ENCODE measurements at regions not wholly inside any gene's neighbourhood (a gene's known extent, or its start where the extent isn't known, plus 50 kb on each side); places are given as distances from the start of the nearest gene placed in this dataset.

GRCh38 chr10:69687426-69687825 lies 57.4 kb downstream of the FAM241B start:
- DNase-seq (ENCODE audit: low spot score, unreplicated experiment), result no peak
- H3K27ac Mint-ChIP-seq, result no peak overlapping the region
- no peaks in the 10 kb centered on the region for H3K9me3 Mint-ChIP-seq (ENCODE audit: low read depth)
- TF ChIP-seq, protein P1, sequence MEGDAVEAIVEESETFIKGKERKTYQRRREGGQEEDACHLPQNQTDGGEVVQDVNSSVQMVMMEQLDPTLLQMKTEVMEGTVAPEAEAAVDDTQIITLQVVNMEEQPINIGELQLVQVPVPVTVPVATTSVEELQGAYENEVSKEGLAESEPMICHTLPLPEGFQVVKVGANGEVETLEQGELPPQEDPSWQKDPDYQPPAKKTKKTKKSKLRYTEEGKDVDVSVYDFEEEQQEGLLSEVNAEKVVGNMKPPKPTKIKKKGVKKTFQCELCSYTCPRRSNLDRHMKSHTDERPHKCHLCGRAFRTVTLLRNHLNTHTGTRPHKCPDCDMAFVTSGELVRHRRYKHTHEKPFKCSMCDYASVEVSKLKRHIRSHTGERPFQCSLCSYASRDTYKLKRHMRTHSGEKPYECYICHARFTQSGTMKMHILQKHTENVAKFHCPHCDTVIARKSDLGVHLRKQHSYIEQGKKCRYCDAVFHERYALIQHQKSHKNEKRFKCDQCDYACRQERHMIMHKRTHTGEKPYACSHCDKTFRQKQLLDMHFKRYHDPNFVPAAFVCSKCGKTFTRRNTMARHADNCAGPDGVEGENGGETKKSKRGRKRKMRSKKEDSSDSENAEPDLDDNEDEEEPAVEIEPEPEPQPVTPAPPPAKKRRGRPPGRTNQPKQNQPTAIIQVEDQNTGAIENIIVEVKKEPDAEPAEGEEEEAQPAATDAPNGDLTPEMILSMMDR (IDR thresholded peaks at IDR 0.05; ENCODE audit: unreplicated experiment), result no peak
- H3K4me3 Mint-ChIP-seq (ENCODE audit: low read depth), result no peak overlapping the region
- H3K36me3 Mint-ChIP-seq (ENCODE audit: insufficient read depth), result no peaks in the 10 kb centered on the region
- H3K4me1 Mint-ChIP-seq (ENCODE audit: low read depth), result peaks cover 7% of the 10 kb centered on the region
- H3K27me3 Mint-ChIP-seq, result peaks cover 24% of the 10 kb centered on the region

GRCh38 chr10:69692267-69692666 lies 62.2 kb downstream of the FAM241B start:
- Mint-ChIP-seq H3K36me3 (ENCODE audit: insufficient read depth) (no peaks in the 10 kb centered on the region), H3K9me3 (ENCODE audit: low read depth) (no peaks in the 10 kb centered on the region), H3K4me3 (ENCODE audit: low read depth) (no peak overlapping the region), H3K27me3 (peaks cover 15% of the 10 kb centered on the region), H3K4me1 (ENCODE audit: low read depth) (no peaks in the 10 kb centered on the region), H3K27ac (no peak overlapping the region)
- TF ChIP-seq, protein P1 (IDR thresholded peaks at IDR 0.05; ENCODE audit: unreplicated experiment), result no peak
- DNase-seq (ENCODE audit: low spot score, unreplicated experiment), result no peak

- Mint-ChIP-seq H3K4me3 (ENCODE audit: low read depth) (no peak overlapping the region), H3K4me1 (ENCODE audit: low read depth) (no peaks in the 10 kb centered on the region), H3K36me3 (ENCODE audit: insufficient read depth) (no peaks in the 10 kb centered on the region), H3K27ac (no peak overlapping the region), H3K27me3 (peaks cover 17% of the 10 kb centered on the region), H3K9me3 (ENCODE audit: low read depth) (no peaks in the 10 kb centered on the region)
- TF ChIP-seq, protein P1 (IDR thresholded peaks at IDR 0.05; ENCODE audit: unreplicated experiment), result no peak
- no peak for DNase-seq (ENCODE audit: low spot score, unreplicated experiment)
Measured at GRCh38 chr10:69692891-69693290, 62.8 kb downstream of the FAM241B start.

GRCh38 chr10:69693886-69694285 lies 63.8 kb downstream of the FAM241B start:
- Mint-ChIP-seq H3K4me3 (ENCODE audit: low read depth) (no peak overlapping the region), H3K36me3 (ENCODE audit: insufficient read depth) (no peaks in the 10 kb centered on the region), H3K27ac (no peak overlapping the region), H3K4me1 (ENCODE audit: low read depth) (no peaks in the 10 kb centered on the region), H3K9me3 (ENCODE audit: low read depth) (peaks cover 2% of the 10 kb centered on the region), H3K27me3 (peaks cover 24% of the 10 kb centered on the region)
- DNase-seq (ENCODE audit: low spot score, unreplicated experiment), result no peak
- TF ChIP-seq, protein P1 (IDR thresholded peaks at IDR 0.05; ENCODE audit: unreplicated experiment), result no peak

DNA sequence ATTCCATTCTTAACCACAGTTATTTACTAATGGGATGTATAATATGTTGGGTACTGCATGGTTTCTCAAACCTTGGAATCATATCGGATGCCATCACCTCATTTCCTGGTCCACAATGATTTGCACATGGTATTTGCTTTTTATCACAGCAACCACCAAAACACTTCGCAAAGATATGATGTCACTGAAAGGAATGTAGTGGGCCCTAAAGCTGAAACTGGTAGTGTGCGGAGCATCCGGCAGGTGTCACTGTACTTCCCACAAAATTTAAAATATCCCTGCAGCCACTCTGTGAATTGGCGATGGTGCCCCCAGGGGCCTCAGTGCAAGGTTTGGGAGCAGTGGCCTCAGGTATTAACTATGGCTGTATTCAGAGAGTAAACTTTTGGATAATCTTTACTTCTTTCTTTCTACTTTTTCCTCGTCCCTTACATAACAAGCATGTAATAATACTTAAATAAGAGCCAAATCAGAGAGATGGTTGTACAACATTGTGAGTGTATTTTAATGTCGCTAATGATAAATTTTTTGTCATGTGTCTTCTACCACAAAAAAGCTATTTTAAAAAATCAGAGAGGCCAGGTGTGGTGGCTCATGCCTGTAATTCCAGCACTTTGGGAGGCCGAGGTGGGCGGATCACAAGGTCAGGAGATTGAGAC lies 66.2 kb downstream of the FAM241B start:
- no peaks in the 10 kb centered on the region for H3K4me1 Mint-ChIP-seq (ENCODE audit: low read depth)
- peaks cover 2% of the 10 kb centered on the region for H3K9me3 Mint-ChIP-seq (ENCODE audit: low read depth)
- TF ChIP-seq, protein P1 (IDR thresholded peaks at IDR 0.05; ENCODE audit: unreplicated experiment), result peak; percentile 62
- H3K27me3 Mint-ChIP-seq, result peaks cover 26% of the 10 kb centered on the region
- H3K4me3 Mint-ChIP-seq (ENCODE audit: low read depth), result no peak overlapping the region
- peak overlapping the region; percentile 35 for H3K27ac Mint-ChIP-seq
- H3K36me3 Mint-ChIP-seq (ENCODE audit: insufficient read depth), result no peaks in the 10 kb centered on the region
- no peak for DNase-seq (ENCODE audit: low spot score, unreplicated experiment)

All from progenitor cell of endocrine pancreas (in vitro differentiated cells).